K562 (cell line): ENCODE measurements at regions not wholly inside any gene's neighbourhood (a gene's known extent, or its start where the extent isn't known, plus 50 kb on each side); places are given as distances from the start of the nearest gene placed in this dataset.

Experiments
- ATAC-seq: fragments of 200-7000 bp; cut with Tn5 transposase; 3 replicates; pipeline ENCODE4 v1.9.1; 2020; ENCODE audit warnings: moderate library complexity
- BruUV-seq: library from RNA; stranded (reverse); fragments of 400-500 nt; replicated peaks from 2 replicates; lab custom pipeline; 2021; lab: Mats Ljungman, UMichigan
- CTCF ChIA-PET: fragments of 300-600 bp; formaldehyde crosslinking; extraction: SDS; loops from one replicate; lab custom pipeline; 2021; ENCODE audit warnings: low intra/inter-chr PET ratio; lab: Yijun Ruan, JAX
- POLR2A ChIA-PET: fragments of 300-600, 350-650 bp; sonication (Branson Sonifier 250); formaldehyde crosslinking; extraction: SDS; loops from one replicate; lab custom pipeline; 2021; ENCODE audit warnings: antibody characterized with exemption, inconsistent platforms; lab: Yijun Ruan, JAX
- DNase-seq, 4 experiments: peaks; one replicate each; pipeline versions ENCODE4 v3.0.0 to v3.0.0-alpha.2; 2011 to 2018; ENCODE audit warnings: low spot score in 3 of 4, mixed read lengths in 3 of 4; ENCODE audit errors: extremely low read depth in 1 of 4
- FAIRE-seq: peaks from 2 replicates; lab custom pipeline; 2011; peaks lifted over from hg19 to GRCh38; lab: Jason Lieb, UNC
- H2AFZ ChIP-seq: 2 replicates; pipeline ENCODE4 v1.6.0; 2011; ENCODE audit warnings: low read depth, low read length, control low read depth, inconsistent platforms
- H3K27ac ChIP-seq: fragments of 200-600 bp; 3 replicates; pipeline ENCODE4 v1.8.0; 2011; ENCODE audit warnings: low read depth, mild to moderate bottlenecking, control low read depth, inconsistent platforms, low read length, moderate library complexity, mixed read lengths; ENCODE audit errors: extremely low read depth
- H3K27me3 ChIP-seq, 2 experiments: fragments of 300-600 bp in 1 of 2; 2 replicates in 1 of 2; 3 replicates in 1 of 2; pipeline versions ENCODE4 v1.6.0 to v1.8.0; 2011; ENCODE audit warnings: inconsistent platforms in 2 of 2, low read length in 2 of 2, mild to moderate bottlenecking in 1 of 2, mixed read lengths in 1 of 2, moderate library complexity in 1 of 2; ENCODE audit not compliant: control insufficient read depth in 2 of 2, insufficient read depth in 2 of 2
- H3K36me3 ChIP-seq: fragments of 300-600 bp; 3 replicates; pipeline ENCODE4 v1.8.0; 2011; ENCODE audit warnings: mild to moderate bottlenecking, low read length, inconsistent platforms; ENCODE audit not compliant: control insufficient read depth, insufficient read depth
- H3K4me1 ChIP-seq, 2 experiments: fragments of 200-600 bp in 1 of 2; replicated peaks in 1 of 2; 2 replicates in 1 of 2; 3 replicates in 1 of 2; pipeline versions ENCODE4 v1.5.1 to v1.8.0; 2011; ENCODE audit warnings: inconsistent platforms in 2 of 2, low read length in 2 of 2, mild to moderate bottlenecking in 1 of 2, mixed read lengths in 1 of 2, moderate library complexity in 1 of 2; ENCODE audit not compliant: control insufficient read depth in 2 of 2, insufficient read depth in 2 of 2
- H3K4me2 ChIP-seq: 2 replicates; pipeline ENCODE4 v1.6.1; 2011; ENCODE audit warnings: low read length, control low read depth, inconsistent platforms, mixed read lengths; ENCODE audit not compliant: insufficient read depth
- H3K4me3 ChIP-seq: fragments of 200-600 bp; sonication (generic), shearing (Covaris generic); 2 replicates; pipeline ENCODE4 v1.5.1; 2016; ENCODE audit warnings: control low read depth, inconsistent platforms
- H3K79me2 ChIP-seq: fragments of 200-600 bp; 3 replicates; pipeline ENCODE4 v1.8.0; 2011; ENCODE audit warnings: low read length, inconsistent platforms; ENCODE audit not compliant: control insufficient read depth, insufficient read depth
- H3K9ac ChIP-seq, 2 experiments: 2 replicates each; pipeline versions ENCODE4 v1.6.0 to v1.6.1; 2011; ENCODE audit warnings: low read depth in 2 of 2, low read length in 2 of 2, control low read depth in 1 of 2, inconsistent platforms in 1 of 2, mild to moderate bottlenecking in 1 of 2, mixed read lengths in 1 of 2; ENCODE audit not compliant: insufficient read depth in 1 of 2
- H3K9me1 ChIP-seq: one replicate; pipeline ENCODE4 v1.6.0; 2011; ENCODE audit warnings: inconsistent platforms, mild to moderate bottlenecking, low read length, moderate library complexity; ENCODE audit not compliant: control insufficient read depth, insufficient read depth
- H3K9me3 ChIP-seq: replicated peaks from 2 replicates; pipeline ENCODE4 v1.5.1; 2011; ENCODE audit warnings: low read depth, low read length, inconsistent platforms; ENCODE audit not compliant: control insufficient read depth, insufficient read depth
- H4K20me1 ChIP-seq: replicated peaks from 2 replicates; pipeline ENCODE4 v1.6.1; 2011; ENCODE audit warnings: low read length, inconsistent platforms, mixed read lengths; ENCODE audit not compliant: control insufficient read depth, insufficient read depth
- DLX4 ChIP-seq: fragments of 250-450 bp; sonication (Bioruptor Pico); IDR thresholded peaks from 2 replicates; pipeline ENCODE4 v1.6.1; 2021; ENCODE audit warnings: mild to moderate bottlenecking
- ETS2 ChIP-seq: IDR thresholded peaks from 2 replicates; pipeline ENCODE4 v1.6.1; 2016; ENCODE audit warnings: borderline replicate concordance, missing genetic modification characterization, mild to moderate bottlenecking, moderate library complexity, missing compliant biosample characterization; ENCODE audit not compliant: poor library complexity, severe bottlenecking
- IFI16 ChIP-seq: fragments of 250-450 bp; sonication (Bioruptor Pico); IDR thresholded peaks from 2 replicates; pipeline ENCODE4 v2.1.2; 2022; ENCODE audit warnings: mild to moderate bottlenecking, inconsistent platforms
- PRMT5 ChIP-seq: sonication (generic); formaldehyde crosslinking; IDR thresholded peaks from 2 replicates; pipeline ENCODE4 v1.5.0; 2020; ENCODE audit warnings: missing genetic modification reagents
- RBBP5 ChIP-seq: fragments of 200-600 bp; sonication (generic); IDR thresholded peaks from 2 replicates; pipeline ENCODE4 v1.6.1; 2012; ENCODE audit warnings: borderline replicate concordance, mild to moderate bottlenecking, low read length, control low read depth, inconsistent platforms; ENCODE audit not compliant: insufficient read depth, poor library complexity, severe bottlenecking
- STAT6 ChIP-seq: sonication (generic); formaldehyde crosslinking; IDR thresholded peaks from 2 replicates; pipeline ENCODE4 v1.8.1; 2023; ENCODE audit warnings: mild to moderate bottlenecking, missing genetic modification reagents
- TAL1 ChIP-seq: fragments of 450-650 bp; IDR thresholded peaks from 2 replicates; pipeline ENCODE4 v1.6.1; 2016; ENCODE audit warnings: mild to moderate bottlenecking
- TCFL5 ChIP-seq: fragments of 250-450 bp; sonication (Bioruptor Pico); conservative IDR thresholded peaks from 2 replicates; pipeline ENCODE4 v1.6.1; 2021; ENCODE audit warnings: mild to moderate bottlenecking, moderate library complexity, matching md5 sums
- TFAP4 ChIP-seq: sonication (generic); formaldehyde crosslinking; IDR thresholded peaks from 2 replicates; pipeline ENCODE4 v1.8.0; 2022; ENCODE audit warnings: missing genetic modification reagents, mild to moderate bottlenecking, moderate library complexity, borderline replicate concordance
- ZFPM2 ChIP-seq: fragments of 250-450 bp; sonication (Bioruptor Pico); IDR thresholded peaks from 2 replicates; pipeline ENCODE4 v1.5.1; 2022; ENCODE audit warnings: mild to moderate bottlenecking
- ZNF586 ChIP-seq: fragments of 450-650 bp; formaldehyde crosslinking; conservative IDR thresholded peaks from 2 replicates; pipeline ENCODE4 v1.4.0; 2020; ENCODE audit warnings: mild to moderate bottlenecking, moderate library complexity
- WGBS: fragments of 100-300 bp; shearing (Covaris generic); methylation state at CpG from one replicate; pipeline ENCODE4 v1.1.6; 2016; ENCODE audit warnings: low coverage, mixed read lengths; ENCODE audit not compliant: insufficient coverage; ENCODE audit errors: missing lambda C conversion rate; 5-methylcytosine and 5-hydroxymethylcytosine counted together
- in situ Hi-C: fragments of 300-500 bp; cut with MboI; formaldehyde crosslinking; loops from 4 replicates; pipeline ENCODE4 v1.15.0; 2018; ENCODE audit warnings: inconsistent platforms, mixed read lengths
- intact Hi-C: fragments of 100-400 bp; cut with micrococcal nuclease; formaldehyde crosslinking; loops from 2 replicates; pipeline ENCODE4 v1.14.2; 2022

GRCh38 chr11:103850419-103851165 lies 185.8 kb upstream of the DDI1 start:
- Histone ChIP-seq H3K9me1 (no peaks in the 10 kb centered on the region), H3K4me3 (no peak overlapping the region), H3K27me3 (no peaks in the 10 kb centered on the region), H2AFZ (no peak overlapping the region), H3K9ac (no peak overlapping the region), H3K79me2 (no peaks in the 10 kb centered on the region), H3K27ac (no peak overlapping the region), H3K9me3 (no peaks in the 10 kb centered on the region; the same call in 1 of the 2 replicates), H3K4me2 (no peak overlapping the region), H3K36me3 (no peaks in the 10 kb centered on the region), H3K4me1 (no peaks in the 10 kb centered on the region), H4K20me1 (no peaks in the 10 kb centered on the region)
- ATAC-seq (no peak), DNase-seq (no peak), FAIRE-seq (no peak)
- in situ Hi-C loops: no loop called here
- 3% methylated on average over 6 of the region's 6 CpGs for WGBS
- BruUV-seq: no TSS peak
- TF ChIP-seq TFAP4 (no peak), RBBP5 (no peak), TAL1 (no peak), TCFL5 (CRISPR knock-in tag) (no peak), ZFPM2 (no peak), STAT6 (CRISPR knock-in tag) (no peak), IFI16 (CRISPR knock-in tag) (no peak), ZNF586 (CRISPR knock-in tag) (no peak), ETS2 (tag) (no peak), DLX4 (CRISPR knock-in tag) (no peak), PRMT5 (CRISPR knock-in tag) (no peak)
- intact Hi-C loops: no loop called here
- ChIA-PET CTCF (no interaction called here), POLR2A (no interaction called here)
